Naive B cell (primary cell): ENCODE measurements at regions not wholly inside any gene's neighbourhood (a gene's known extent, or its start where the extent isn't known, plus 50 kb on each side); places are given as distances from the start of the nearest gene placed in this dataset.

Experiments
- ATAC-seq, 2 donors: fragments of 150-1000 bp; cut with Tn5 transposase; 2 replicates each; pipeline ENCODE4 v1.10.0; 2021; ENCODE audit warnings: low read depth in 2 of 2, mild to moderate bottlenecking in 2 of 2, moderate library complexity in 2 of 2
- DNase-seq: peaks from one replicate; pipeline ENCODE4 v3.0.0; 2022
- H3K27ac Mint-ChIP-seq, 6 donors: one replicate each; pipeline ENCODE4 v1.8.0; 2020 to 2022; ENCODE audit warnings: mild to moderate bottlenecking in 6 of 6, mixed read lengths in 6 of 6, moderate library complexity in 5 of 6, inconsistent platforms in 2 of 6
- H3K27me3 Mint-ChIP-seq, 3 donors: one replicate each; pipeline ENCODE4 v1.8.0; 2021 to 2022; ENCODE audit warnings: mixed read lengths in 3 of 3, mild to moderate bottlenecking in 1 of 3
- H3K36me3 Mint-ChIP-seq, 2 donors: one replicate each; pipeline ENCODE4 v1.8.0; 2020 to 2022; ENCODE audit warnings: mixed read lengths in 2 of 2, inconsistent platforms in 1 of 2, mild to moderate bottlenecking in 1 of 2
- H3K4me1 Mint-ChIP-seq, 3 donors: one replicate each; pipeline ENCODE4 v1.8.0; 2020 to 2022; ENCODE audit warnings: mixed read lengths in 3 of 3, inconsistent platforms in 1 of 3, mild to moderate bottlenecking in 1 of 3, moderate library complexity in 1 of 3
- H3K4me3 Mint-ChIP-seq, 8 donors: one replicate each; pipeline ENCODE4 v1.8.0; 2020 to 2022; ENCODE audit warnings: mild to moderate bottlenecking in 8 of 8, mixed read lengths in 8 of 8, moderate library complexity in 8 of 8, inconsistent platforms in 2 of 8
- H3K9me3 Mint-ChIP-seq, 7 donors: one replicate each; pipeline ENCODE4 v1.8.0; 2020 to 2022; ENCODE audit warnings: mixed read lengths in 7 of 7, mild to moderate bottlenecking in 5 of 7, inconsistent platforms in 2 of 7, moderate library complexity in 1 of 7

GRCh38 chr15:31799715-31800321 lies 230.5 kb upstream of the CHRNA7 start:
- no peaks in the 10 kb centered on the region for H3K36me3 Mint-ChIP-seq
- DNase-seq, result no peak
- ATAC-seq, result no peak
- H3K4me3 Mint-ChIP-seq, result no peak overlapping the region
- H3K27me3 Mint-ChIP-seq, result peaks cover 0 to 9% (median 0%) of the 10 kb centered on the region in 3 donors
- peaks cover 0 to 1% (median 0%) of the 10 kb centered on the region in 7 donors for H3K9me3 Mint-ChIP-seq
- no peaks in the 10 kb centered on the region for H3K4me1 Mint-ChIP-seq
- no peak overlapping the region for H3K27ac Mint-ChIP-seq

DNA sequence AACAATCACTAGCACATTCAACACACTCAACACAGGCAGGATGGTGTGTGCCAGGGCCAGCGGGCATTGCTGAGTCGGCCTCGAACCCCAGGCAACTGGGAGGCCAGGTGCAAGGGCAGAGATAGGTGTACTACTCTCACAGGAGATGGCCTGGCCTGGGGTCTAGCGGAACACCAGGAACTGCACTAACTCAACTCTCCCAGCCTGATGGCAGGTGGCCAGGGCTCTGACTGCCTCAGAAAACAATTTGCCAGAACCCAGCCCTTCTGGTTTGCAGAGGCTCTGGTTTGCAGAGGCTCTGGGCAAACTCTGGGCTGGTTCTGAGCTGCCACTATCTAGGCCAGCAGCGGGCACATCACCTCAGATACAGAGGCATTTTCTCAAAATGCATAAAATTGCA lies 229.2 kb upstream of the CHRNA7 start:
- no peak overlapping the region for H3K4me3 Mint-ChIP-seq
- no peaks in the 10 kb centered on the region for H3K36me3 Mint-ChIP-seq
- H3K27me3 Mint-ChIP-seq, result peaks cover 0 to 9% (median 0%) of the 10 kb centered on the region in 3 donors
- DNase-seq, result no peak
- no peaks in the 10 kb centered on the region for H3K4me1 Mint-ChIP-seq
- no peak for ATAC-seq
- no peak overlapping the region for H3K27ac Mint-ChIP-seq
- H3K9me3 Mint-ChIP-seq, result peaks cover 0 to 1% (median 0%) of the 10 kb centered on the region in 7 donors

DNA sequence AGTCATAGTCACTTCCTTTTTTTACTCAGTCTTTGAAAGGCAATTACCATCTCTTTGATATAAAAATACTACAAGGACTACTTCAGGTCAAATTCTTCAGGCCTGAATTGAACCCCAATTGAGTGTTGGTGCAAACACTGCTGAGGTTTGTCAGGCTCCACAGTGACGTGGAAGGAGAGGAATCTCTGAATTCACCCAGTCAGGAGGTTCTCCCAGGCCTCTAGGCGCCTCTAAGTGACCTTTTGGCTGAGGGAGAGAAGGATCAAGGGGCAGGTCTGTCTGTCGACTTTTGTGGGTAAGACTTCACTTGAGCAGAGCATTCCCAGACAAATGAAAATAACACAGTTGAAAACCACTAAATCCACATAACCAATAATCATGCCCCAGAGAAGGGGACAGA lies 227.6 kb upstream of the CHRNA7 start:
- H3K27ac Mint-ChIP-seq, result no peak overlapping the region
- peaks cover 0 to 9% (median 0%) of the 10 kb centered on the region in 3 donors for H3K27me3 Mint-ChIP-seq
- DNase-seq, result no peak
- H3K4me1 Mint-ChIP-seq, result no peaks in the 10 kb centered on the region
- H3K4me3 Mint-ChIP-seq, result no peak overlapping the region
- no peaks in the 10 kb centered on the region for H3K36me3 Mint-ChIP-seq
- H3K9me3 Mint-ChIP-seq, result peaks cover 0 to 1% (median 0%) of the 10 kb centered on the region in 7 donors
- no peak for ATAC-seq

DNA sequence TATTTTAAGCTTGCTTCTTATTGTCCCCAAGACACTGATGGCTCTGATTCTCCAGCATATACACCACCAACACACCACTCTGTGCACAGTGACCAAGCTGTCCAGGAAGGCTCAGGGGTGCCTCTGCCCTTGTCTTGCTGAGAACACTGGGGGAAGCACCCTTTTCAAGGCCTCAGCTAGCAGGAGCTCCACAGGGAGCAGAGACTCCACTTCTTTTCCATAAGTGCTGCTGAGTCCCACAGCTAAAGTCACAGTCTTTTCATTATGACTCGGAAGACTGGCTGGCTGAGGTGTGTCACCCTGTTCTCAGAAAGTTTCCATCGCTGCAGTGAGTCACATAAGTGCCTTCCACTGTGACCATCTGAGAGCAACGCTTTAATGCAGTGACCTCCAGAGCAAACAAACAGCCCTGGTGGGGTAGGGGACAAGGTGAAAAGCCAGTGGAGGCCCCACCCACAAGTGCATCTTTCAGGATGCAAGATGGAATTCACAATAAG lies 226.9 kb upstream of the CHRNA7 start:
- Mint-ChIP-seq H3K9me3 (peaks cover 0 to 1% (median 0%) of the 10 kb centered on the region in 7 donors), H3K4me1 (no peaks in the 10 kb centered on the region), H3K27ac (no peak overlapping the region), H3K36me3 (no peaks in the 10 kb centered on the region), H3K4me3 (no peak overlapping the region), H3K27me3 (peaks cover 0 to 8% (median 0%) of the 10 kb centered on the region in 3 donors)
- no peak for ATAC-seq
- no peak for DNase-seq

DNA sequence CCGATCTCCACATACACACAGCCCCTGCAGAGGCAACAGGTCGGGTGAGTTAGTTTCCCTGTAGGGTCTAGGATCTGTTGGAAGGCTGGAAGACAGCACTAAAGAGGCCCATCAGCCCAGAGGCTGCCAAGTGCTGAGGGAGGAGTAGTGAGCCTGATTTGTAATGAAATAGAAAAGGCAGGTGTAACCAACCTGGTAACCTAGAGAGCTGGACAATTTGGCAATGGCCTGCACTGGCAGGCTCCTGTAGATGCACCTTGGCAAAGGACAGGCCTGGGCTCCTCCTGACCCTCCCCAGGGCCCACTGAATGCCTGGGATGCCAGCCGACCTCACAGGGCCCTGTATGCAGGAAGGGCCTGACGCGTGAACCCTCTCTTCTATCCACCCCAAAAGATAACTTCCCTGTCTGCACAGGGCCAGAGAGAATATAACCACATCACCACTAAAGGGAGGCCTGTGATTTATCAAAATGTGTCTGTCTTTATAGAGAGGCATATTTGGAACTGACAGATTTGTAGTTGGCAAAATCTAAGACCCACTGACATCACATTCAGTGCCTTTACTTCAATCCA lies 225.1 kb upstream of the CHRNA7 start:
- no peak overlapping the region for H3K4me3 Mint-ChIP-seq
- H3K27ac Mint-ChIP-seq, result no peak overlapping the region
- H3K4me1 Mint-ChIP-seq, result no peaks in the 10 kb centered on the region
- no peak for ATAC-seq
- no peaks in the 10 kb centered on the region for H3K36me3 Mint-ChIP-seq
- DNase-seq, result no peak
- H3K9me3 Mint-ChIP-seq, result peaks cover 0 to 8% (median 0%) of the 10 kb centered on the region in 7 donors
- H3K27me3 Mint-ChIP-seq, result peaks cover 0 to 2% (median 0%) of the 10 kb centered on the region in 3 donors

DNA sequence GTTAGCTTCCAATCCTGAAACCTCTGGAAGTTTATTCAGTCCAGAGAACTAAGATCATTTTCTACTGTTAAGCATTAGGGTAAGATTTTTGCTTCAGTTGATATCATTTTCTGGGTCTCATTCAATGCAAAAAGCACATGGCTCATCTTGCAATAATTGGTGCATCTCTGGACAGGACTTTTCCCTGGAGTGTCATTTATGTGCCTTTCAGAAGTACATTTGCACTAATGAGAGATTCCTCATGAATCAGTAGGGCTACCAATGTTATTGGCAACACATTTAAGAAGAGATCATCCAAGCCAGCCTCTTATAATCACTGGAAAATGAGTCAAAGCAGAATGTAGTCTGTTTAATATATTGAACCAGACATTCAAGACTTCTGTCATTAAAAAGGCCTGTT lies 224.2 kb upstream of the CHRNA7 start:
- no peak overlapping the region for H3K4me3 Mint-ChIP-seq
- no peak overlapping the region for H3K27ac Mint-ChIP-seq
- H3K36me3 Mint-ChIP-seq, result no peaks in the 10 kb centered on the region
- H3K27me3 Mint-ChIP-seq, result peaks cover 0 to 4% (median 2%) of the 10 kb centered on the region in 3 donors
- no peak for ATAC-seq
- no peaks in the 10 kb centered on the region for H3K4me1 Mint-ChIP-seq
- peaks cover 0 to 10% (median 1%) of the 10 kb centered on the region in 7 donors for H3K9me3 Mint-ChIP-seq
- DNase-seq, result no peak

- H3K9me3 Mint-ChIP-seq, result peaks cover 0 to 10% (median 0%) of the 10 kb centered on the region in 7 donors
- no peak for DNase-seq
- H3K4me1 Mint-ChIP-seq, result no peaks in the 10 kb centered on the region
- H3K36me3 Mint-ChIP-seq, result no peaks in the 10 kb centered on the region
- H3K4me3 Mint-ChIP-seq, result no peak overlapping the region
- H3K27ac Mint-ChIP-seq, result no peak overlapping the region
- no peak for ATAC-seq
- peaks cover 0 to 5% (median 4%) of the 10 kb centered on the region in 3 donors for H3K27me3 Mint-ChIP-seq
These were observed 218.7 kb upstream of the CHRNA7 start for GRCh38 chr15:31811641-31812040.

- Mint-ChIP-seq H3K4me1 (no peaks in the 10 kb centered on the region), H3K9me3 (peaks cover 0 to 10% (median 0%) of the 10 kb centered on the region in 7 donors)
These were observed 216.2 kb upstream of the CHRNA7 start for GRCh38 chr15:31814082-31814481.

DNA sequence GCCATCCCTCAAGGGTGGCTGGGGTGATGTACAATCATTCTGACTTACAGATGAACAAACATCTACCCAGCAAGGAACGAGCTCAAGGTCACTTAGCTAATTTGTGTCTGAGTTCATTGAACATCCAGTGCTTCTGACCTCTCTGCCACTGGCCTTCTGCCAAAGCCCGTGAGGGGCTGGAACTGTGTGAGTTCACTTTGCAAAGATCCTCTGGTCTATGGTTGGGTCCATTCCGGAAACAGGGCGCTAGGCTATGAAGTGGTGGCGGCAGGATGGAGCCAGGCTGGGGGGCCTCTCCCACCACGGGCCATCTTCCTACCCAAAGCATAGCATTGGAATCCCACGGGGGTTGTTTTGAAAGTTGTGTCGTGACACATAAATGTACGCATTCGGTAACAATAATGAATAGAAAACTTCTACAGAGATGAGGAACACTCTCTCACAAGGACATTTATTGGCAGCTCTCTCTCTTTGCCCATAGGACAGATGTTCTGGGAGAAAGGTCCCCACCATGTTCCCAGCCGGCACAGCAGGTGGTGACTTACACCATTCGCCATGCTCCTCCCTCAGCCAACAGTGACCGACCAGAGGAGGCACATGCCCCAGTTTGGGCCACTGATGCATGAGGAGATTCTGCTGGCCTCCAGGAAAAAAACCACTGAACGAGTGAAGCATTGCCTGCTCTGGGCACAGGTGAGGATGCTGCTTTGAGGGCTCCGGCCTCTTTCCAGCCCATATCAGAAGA lies 214.7 kb upstream of the CHRNA7 start:
- Mint-ChIP-seq H3K36me3 (no peaks in the 10 kb centered on the region), H3K4me1 (no peaks in the 10 kb centered on the region), H3K27ac (no peak overlapping the region), H3K4me3 (no peak overlapping the region), H3K9me3 (peaks cover 0 to 2% (median 0%) of the 10 kb centered on the region in 7 donors), H3K27me3 (peaks cover 0 to 5% (median 0%) of the 10 kb centered on the region in 3 donors)
- DNase-seq (no peak), ATAC-seq (no peak)

More at GRCh38 chr15:31814082-31814481, 216.2 kb upstream of the CHRNA7 start:
- no peak overlapping the region for H3K4me3 Mint-ChIP-seq
- DNase-seq, result no peak
- H3K27me3 Mint-ChIP-seq, result peaks cover 0 to 5% (median 4%) of the 10 kb centered on the region in 3 donors
- ATAC-seq, result no peak
- H3K27ac Mint-ChIP-seq, result peak overlapping the region in 1 of 6 donors; percentile 11
- no peaks in the 10 kb centered on the region for H3K36me3 Mint-ChIP-seq

GRCh38 chr15:31822463-31822862 lies 207.9 kb upstream of the CHRNA7 start:
- DNase-seq (no peak), ATAC-seq (no peak)
- peaks cover 0 to 3% (median 0%) of the 10 kb centered on the region in 7 donors for H3K9me3 Mint-ChIP-seq
- H3K27me3 Mint-ChIP-seq, result peaks cover 0 to 27% (median 3%) of the 10 kb centered on the region in 3 donors
- no peaks in the 10 kb centered on the region for H3K36me3 Mint-ChIP-seq
- no peaks in the 10 kb centered on the region for H3K4me1 Mint-ChIP-seq
- H3K27ac Mint-ChIP-seq, result no peak overlapping the region
- no peak overlapping the region for H3K4me3 Mint-ChIP-seq

GRCh38 chr15:31824024-31824423 lies 206.3 kb upstream of the CHRNA7 start:
- H3K9me3 Mint-ChIP-seq, result peaks cover 0 to 3% (median 0%) of the 10 kb centered on the region in 7 donors
- H3K36me3 Mint-ChIP-seq, result no peaks in the 10 kb centered on the region
- H3K27ac Mint-ChIP-seq, result no peak overlapping the region
- ATAC-seq (no peak), DNase-seq (no peak)
- peaks cover 0 to 27% (median 7%) of the 10 kb centered on the region in 3 donors for H3K27me3 Mint-ChIP-seq
- no peak overlapping the region for H3K4me3 Mint-ChIP-seq
- no peaks in the 10 kb centered on the region for H3K4me1 Mint-ChIP-seq

GRCh38 chr15:31828594-31828993 lies 201.7 kb upstream of the CHRNA7 start:
- H3K9me3 Mint-ChIP-seq, result peaks cover 0 to 3% (median 0%) of the 10 kb centered on the region in 7 donors
- no peak for ATAC-seq
- H3K27ac Mint-ChIP-seq, result no peak overlapping the region
- DNase-seq, result no peak
- peaks cover 7 to 19% (median 19%) of the 10 kb centered on the region in 3 donors for H3K27me3 Mint-ChIP-seq
- H3K4me3 Mint-ChIP-seq, result no peak overlapping the region
- H3K4me1 Mint-ChIP-seq, result no peaks in the 10 kb centered on the region
- no peaks in the 10 kb centered on the region for H3K36me3 Mint-ChIP-seq

GRCh38 chr15:31830591-31830990 lies 199.7 kb upstream of the CHRNA7 start:
- ATAC-seq (no peak), DNase-seq (no peak)
- Mint-ChIP-seq H3K36me3 (no peaks in the 10 kb centered on the region), H3K4me3 (no peak overlapping the region), H3K4me1 (no peaks in the 10 kb centered on the region), H3K9me3 (peaks cover 0 to 3% (median 0%) of the 10 kb centered on the region in 7 donors), H3K27me3 (peaks cover 13 to 19% (median 18%) of the 10 kb centered on the region in 3 donors), H3K27ac (no peak overlapping the region)
